PC-9 (cell line): ENCODE measurements at regions not wholly inside any gene's neighbourhood (a gene's known extent, or its start where the extent isn't known, plus 50 kb on each side); places are given as distances from the start of the nearest gene placed in this dataset.

Experiments
- EZH2 ChIP-seq: fragments of 200-600 bp; sonication (generic); IDR thresholded peaks from 2 replicates; pipeline ENCODE4 v1.8.0; 2017; ENCODE audit warnings: antibody characterized with exemption, low read depth
- TF ChIP-seq, protein P1 (sequence below): fragments of 200-600 bp; sonication (generic); conservative IDR thresholded peaks from 2 replicates; pipeline ENCODE4 v1.6.1; 2017; ENCODE audit warnings: mixed run types, antibody characterized with exemption, mild to moderate bottlenecking, moderate library complexity

GRCh38 chr9:2424619-2425033 is 197.0 kb upstream of the VLDLR start:
- TF ChIP-seq, protein P1, sequence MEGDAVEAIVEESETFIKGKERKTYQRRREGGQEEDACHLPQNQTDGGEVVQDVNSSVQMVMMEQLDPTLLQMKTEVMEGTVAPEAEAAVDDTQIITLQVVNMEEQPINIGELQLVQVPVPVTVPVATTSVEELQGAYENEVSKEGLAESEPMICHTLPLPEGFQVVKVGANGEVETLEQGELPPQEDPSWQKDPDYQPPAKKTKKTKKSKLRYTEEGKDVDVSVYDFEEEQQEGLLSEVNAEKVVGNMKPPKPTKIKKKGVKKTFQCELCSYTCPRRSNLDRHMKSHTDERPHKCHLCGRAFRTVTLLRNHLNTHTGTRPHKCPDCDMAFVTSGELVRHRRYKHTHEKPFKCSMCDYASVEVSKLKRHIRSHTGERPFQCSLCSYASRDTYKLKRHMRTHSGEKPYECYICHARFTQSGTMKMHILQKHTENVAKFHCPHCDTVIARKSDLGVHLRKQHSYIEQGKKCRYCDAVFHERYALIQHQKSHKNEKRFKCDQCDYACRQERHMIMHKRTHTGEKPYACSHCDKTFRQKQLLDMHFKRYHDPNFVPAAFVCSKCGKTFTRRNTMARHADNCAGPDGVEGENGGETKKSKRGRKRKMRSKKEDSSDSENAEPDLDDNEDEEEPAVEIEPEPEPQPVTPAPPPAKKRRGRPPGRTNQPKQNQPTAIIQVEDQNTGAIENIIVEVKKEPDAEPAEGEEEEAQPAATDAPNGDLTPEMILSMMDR: no peak
- TF ChIP-seq EZH2: no peak
